AG04449 (cell line): ENCODE measurements at regions not wholly inside any gene's neighbourhood (a gene's known extent, or its start where the extent isn't known, plus 50 kb on each side); places are given as distances from the start of the nearest gene placed in this dataset.

Source experiments
- CTCF ChIA-PET: fragments of 350-600 bp; formaldehyde crosslinking; extraction: SDS; loops from one replicate; lab custom pipeline; 2021; ENCODE audit warnings: antibody characterized with exemption; lab: Yijun Ruan, JAX
- POLR2A ChIA-PET: fragments of 400-600, 350-600 bp; formaldehyde crosslinking; extraction: SDS; loops from one replicate; lab custom pipeline; 2020; ENCODE audit warnings: antibody characterized with exemption, inconsistent platforms; lab: Yijun Ruan, JAX
- DNase-seq: peaks from one replicate; pipeline ENCODE4 v3.0.0-alpha.2; 2010; ENCODE audit warnings: low read depth, low spot score
- H3K4me3 ChIP-seq: 2 replicates; pipeline ENCODE4 v1.5.1; 2011; ENCODE audit warnings: low read depth, mild to moderate bottlenecking, control low read depth, low read length
- TF ChIP-seq, protein P1 (sequence below): IDR thresholded peaks from one replicate; pipeline ENCODE4 v1.5.1; 2011; ENCODE audit warnings: mild to moderate bottlenecking, moderate library complexity, low read length, control low read depth, inconsistent platforms; ENCODE audit not compliant: insufficient read depth; ENCODE audit errors: missing control alignments

DNA sequence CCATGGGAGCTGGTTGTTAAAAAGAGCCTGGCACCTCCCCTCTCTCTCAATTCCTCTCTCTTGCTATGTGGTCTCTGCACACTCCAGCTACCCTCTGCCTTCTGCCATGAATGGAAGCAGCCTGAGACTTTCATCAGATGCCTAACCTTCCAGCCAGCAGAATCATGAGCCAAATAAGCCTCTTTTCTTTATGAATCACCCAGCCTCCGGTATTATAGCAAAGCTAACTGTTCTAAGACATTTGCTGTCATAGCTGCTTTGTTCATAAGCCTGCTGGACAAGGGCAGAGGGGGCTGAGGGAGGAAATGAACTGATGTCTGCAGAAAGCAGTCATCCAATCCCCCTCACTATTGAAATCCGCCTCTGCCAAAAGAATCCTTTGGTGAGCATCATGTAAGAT lies 196.7 kb downstream of the ZNF330 start:
- H3K4me3 ChIP-seq: no peak overlapping the region
- POLR2A ChIA-PET: no interaction called here
- CTCF ChIA-PET: no interaction called here
- TF ChIP-seq, protein P1, sequence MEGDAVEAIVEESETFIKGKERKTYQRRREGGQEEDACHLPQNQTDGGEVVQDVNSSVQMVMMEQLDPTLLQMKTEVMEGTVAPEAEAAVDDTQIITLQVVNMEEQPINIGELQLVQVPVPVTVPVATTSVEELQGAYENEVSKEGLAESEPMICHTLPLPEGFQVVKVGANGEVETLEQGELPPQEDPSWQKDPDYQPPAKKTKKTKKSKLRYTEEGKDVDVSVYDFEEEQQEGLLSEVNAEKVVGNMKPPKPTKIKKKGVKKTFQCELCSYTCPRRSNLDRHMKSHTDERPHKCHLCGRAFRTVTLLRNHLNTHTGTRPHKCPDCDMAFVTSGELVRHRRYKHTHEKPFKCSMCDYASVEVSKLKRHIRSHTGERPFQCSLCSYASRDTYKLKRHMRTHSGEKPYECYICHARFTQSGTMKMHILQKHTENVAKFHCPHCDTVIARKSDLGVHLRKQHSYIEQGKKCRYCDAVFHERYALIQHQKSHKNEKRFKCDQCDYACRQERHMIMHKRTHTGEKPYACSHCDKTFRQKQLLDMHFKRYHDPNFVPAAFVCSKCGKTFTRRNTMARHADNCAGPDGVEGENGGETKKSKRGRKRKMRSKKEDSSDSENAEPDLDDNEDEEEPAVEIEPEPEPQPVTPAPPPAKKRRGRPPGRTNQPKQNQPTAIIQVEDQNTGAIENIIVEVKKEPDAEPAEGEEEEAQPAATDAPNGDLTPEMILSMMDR: no peak
- DNase-seq: no peak

DNA sequence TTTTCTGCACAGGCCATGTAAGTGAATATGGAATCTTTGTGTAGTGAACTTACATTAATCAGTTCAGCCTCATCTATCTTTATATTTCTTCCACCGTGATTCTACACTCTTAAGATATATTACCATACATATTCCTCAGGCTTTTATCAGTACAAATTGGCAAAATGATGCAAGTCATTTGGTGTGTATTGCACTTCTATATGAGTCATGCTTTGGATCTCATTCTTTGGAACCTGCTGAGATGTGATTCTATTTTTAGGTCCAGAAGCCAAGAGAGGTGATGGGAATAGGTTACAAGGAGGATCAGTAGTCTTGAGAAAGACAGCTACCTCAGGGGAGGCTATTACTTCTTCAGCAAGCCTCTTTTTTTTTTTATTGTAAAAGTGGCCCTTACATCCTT lies 204.4 kb downstream of the ZNF330 start:
- DNase-seq: peak; percentile 73
- no peak overlapping the region for H3K4me3 ChIP-seq
- CTCF ChIA-PET: interaction anchor here (1.2 kb wide), 1 partner anchor 12 kb away, joined by 3 read pairs; no protein-coding TSS in a partner anchor
- POLR2A ChIA-PET: interaction anchor here (0.6 kb wide), 1 partner anchor 37 kb away, joined by 3 read pairs; no protein-coding TSS in a partner anchor
- TF ChIP-seq, protein P1: no peak

DNA sequence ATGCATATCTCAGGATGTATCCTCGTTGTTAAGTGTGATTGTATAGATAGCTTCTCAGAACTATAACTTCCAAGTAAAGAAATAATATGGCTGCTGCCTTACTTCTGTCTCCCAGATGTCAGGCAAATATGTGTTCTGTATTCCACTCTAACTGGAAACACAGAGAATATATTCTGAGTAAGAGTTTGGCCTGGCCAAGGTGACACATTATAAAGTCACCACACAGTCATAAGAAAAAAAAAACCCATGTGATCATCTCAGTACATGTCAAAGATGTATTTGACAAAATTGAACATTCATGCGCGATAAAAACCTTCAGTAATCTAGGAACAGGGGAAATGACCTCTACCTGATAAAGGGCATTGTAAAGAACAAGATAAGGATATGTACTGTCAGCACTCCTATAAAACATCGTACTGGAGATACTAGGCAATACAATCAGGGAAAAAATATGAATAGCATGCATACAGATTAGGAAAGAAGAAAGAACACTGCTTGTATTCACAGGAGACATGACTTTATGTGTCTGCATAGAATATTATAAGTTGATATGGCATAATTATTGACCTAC lies 207.1 kb downstream of the ZNF330 start:
- CTCF ChIA-PET: no interaction called here
- TF ChIP-seq, protein P1: no peak
- no peak overlapping the region for H3K4me3 ChIP-seq
- POLR2A ChIA-PET: no interaction called here
- no peak for DNase-seq

DNA sequence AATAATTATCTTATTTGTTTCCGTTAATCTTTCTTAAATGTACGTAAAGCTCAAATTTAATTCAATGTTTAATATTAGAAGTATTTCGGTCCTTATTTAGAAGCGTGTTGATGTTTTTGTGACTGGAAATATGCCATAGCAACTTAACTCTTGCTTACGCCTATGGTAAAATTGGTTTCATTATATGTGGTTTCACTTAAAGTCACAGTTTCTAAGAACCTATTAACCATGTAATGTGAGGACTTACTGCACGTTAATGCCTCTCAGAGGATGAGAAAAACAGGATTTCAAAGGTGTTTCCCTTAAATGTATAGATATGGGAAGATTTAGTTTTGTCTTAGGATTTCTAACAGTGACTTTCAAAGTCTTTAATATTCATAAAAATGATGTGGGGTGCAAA lies 206.4 kb upstream of the IL15 start:
- TF ChIP-seq, protein P1: no peak
- POLR2A ChIA-PET: no interaction called here
- H3K4me3 ChIP-seq: no peak overlapping the region
- CTCF ChIA-PET: interaction anchor here (0.6 to 1.8 kb wide), 2 partner anchors 15 to 53 kb away, joined by 3 to 8 read pairs; no protein-coding TSS in a partner anchor
- DNase-seq: no peak

DNA sequence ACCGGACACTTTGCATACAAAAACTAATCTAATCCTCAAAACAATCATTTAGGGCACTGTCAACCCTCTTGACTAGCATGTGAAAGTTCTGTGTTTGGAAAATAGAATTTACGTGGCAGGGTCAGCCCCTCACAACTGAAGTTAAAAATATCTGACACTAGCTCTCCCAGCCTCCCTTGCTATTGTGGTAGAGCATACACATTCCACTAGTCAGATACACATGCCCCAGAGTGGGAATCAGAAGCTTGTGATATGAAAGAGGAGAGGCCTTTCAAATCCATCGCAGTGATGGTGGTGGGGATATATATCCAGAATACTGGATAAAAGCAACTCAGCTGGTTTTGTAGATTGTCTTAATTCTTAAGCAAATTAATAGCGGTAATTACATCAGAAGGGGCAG lies 205.7 kb upstream of the IL15 start:
- no peak overlapping the region for H3K4me3 ChIP-seq
- no peak for DNase-seq
- TF ChIP-seq, protein P1: no peak
- POLR2A ChIA-PET: no interaction called here
- CTCF ChIA-PET: interaction anchor here (0.7 to 1.8 kb wide), 2 partner anchors 16 to 18 kb away, joined by 3 to 8 read pairs; no protein-coding TSS in a partner anchor

DNA sequence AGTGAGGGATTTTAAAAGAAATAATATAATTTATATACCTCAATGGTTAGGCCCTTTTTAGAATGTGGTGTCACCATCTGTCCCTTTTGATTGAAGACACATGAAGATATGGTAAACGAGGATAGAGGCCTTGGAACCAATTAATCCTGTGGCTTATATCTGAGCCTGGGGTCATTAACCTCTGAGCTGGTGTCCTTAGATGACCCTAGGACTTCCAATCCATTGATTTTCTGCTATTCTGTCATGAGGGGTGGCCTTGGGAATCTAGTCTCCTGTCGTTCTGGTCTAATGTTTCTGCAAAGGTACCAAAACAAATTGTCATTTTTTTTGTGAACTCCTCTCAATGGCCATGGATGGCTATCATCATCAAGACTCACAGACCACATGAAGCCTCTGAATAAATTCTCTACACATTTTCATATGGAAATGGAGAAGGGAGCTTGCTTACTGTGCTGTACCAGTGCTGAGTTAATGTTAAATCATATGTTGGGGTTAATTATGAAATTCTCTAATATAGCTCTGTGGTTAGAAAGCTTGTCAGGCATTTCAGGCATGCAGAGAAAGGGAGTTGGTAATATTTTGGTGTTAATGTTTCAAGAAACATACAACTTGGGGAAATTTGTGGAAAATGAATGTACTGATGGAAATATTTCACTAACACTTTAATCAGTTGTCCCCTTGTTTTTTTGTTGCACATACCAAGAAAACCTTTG lies 204.2 kb upstream of the IL15 start:
- TF ChIP-seq, protein P1: no peak
- ChIA-PET POLR2A (no interaction called here), CTCF (interaction anchor here (1.8 kb wide), 1 partner anchor 17 kb away, joined by 8 read pairs; no protein-coding TSS in a partner anchor)
- DNase-seq: peak; percentile 50
- H3K4me3 ChIP-seq: no peak overlapping the region
